Brain microvascular endothelial cell (primary cell): ENCODE measurements at regions not wholly inside any gene's neighbourhood (a gene's known extent, or its start where the extent isn't known, plus 50 kb on each side); places are given as distances from the start of the nearest gene placed in this dataset.

Experiments
- DNase-seq: peaks from one replicate; pipeline ENCODE4 v3.0.0-alpha.2; 2020
- H3K27ac ChIP-seq: fragments of 250-450 bp; sonication (Bioruptor Pico); 2 replicates; pipeline ENCODE4 v1.5.1; 2020; ENCODE audit warnings: mild to moderate bottlenecking, moderate library complexity
- H3K27me3 ChIP-seq: fragments of 250-450 bp; sonication (Bioruptor Pico); replicated peaks from 2 replicates; pipeline ENCODE4 v1.5.1; 2020; ENCODE audit warnings: mild to moderate bottlenecking
- H3K36me3 ChIP-seq: fragments of 250-450 bp; sonication (Bioruptor Pico); replicated peaks from 2 replicates; pipeline ENCODE4 v1.5.1; 2020; ENCODE audit warnings: mild to moderate bottlenecking
- H3K4me3 ChIP-seq: 2 replicates; pipeline ENCODE4 v1.5.1; 2011; ENCODE audit warnings: low read depth, mild to moderate bottlenecking, control low read depth, low read length, moderate library complexity
- in situ Hi-C: cut with HindIII; loops from 2 replicates; pipeline ENCODE4 v1.10.0; 2017; ENCODE audit warnings: low sequenced_read_pairs, low pct_ligation_motif_present
- TF ChIP-seq, protein P1 (sequence below): IDR thresholded peaks from 2 replicates; pipeline ENCODE4 v1.5.1; 2011; ENCODE audit warnings: low read depth, mild to moderate bottlenecking, moderate library complexity, low read length, control low read depth, inconsistent platforms; ENCODE audit errors: missing control alignments

DNA sequence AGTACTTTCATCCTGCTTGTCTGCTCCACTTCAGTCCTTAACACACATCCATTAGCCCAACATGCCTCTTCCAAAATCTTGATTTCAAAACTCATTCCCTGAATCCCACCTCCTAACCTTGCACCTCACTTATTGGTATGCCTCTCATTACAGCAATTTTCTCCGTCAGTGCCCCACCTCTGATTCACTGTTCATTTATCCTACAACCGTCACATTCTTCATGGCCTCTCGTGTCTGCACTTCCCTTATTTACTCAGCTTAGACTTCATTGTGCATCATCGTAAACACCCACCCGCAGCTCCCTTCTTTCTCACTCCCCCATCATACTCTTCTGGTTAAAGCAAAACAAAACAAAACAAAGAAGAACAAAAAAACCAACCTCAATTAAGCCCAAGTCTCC, 160.6 kb upstream of the HMGA2 start:
- Histone ChIP-seq H3K27ac (peak overlapping the region; percentile 30), H3K36me3 (no peaks in the 10 kb centered on the region), H3K27me3 (no peaks in the 10 kb centered on the region), H3K4me3 (no peak overlapping the region)
- TF ChIP-seq, protein P1, sequence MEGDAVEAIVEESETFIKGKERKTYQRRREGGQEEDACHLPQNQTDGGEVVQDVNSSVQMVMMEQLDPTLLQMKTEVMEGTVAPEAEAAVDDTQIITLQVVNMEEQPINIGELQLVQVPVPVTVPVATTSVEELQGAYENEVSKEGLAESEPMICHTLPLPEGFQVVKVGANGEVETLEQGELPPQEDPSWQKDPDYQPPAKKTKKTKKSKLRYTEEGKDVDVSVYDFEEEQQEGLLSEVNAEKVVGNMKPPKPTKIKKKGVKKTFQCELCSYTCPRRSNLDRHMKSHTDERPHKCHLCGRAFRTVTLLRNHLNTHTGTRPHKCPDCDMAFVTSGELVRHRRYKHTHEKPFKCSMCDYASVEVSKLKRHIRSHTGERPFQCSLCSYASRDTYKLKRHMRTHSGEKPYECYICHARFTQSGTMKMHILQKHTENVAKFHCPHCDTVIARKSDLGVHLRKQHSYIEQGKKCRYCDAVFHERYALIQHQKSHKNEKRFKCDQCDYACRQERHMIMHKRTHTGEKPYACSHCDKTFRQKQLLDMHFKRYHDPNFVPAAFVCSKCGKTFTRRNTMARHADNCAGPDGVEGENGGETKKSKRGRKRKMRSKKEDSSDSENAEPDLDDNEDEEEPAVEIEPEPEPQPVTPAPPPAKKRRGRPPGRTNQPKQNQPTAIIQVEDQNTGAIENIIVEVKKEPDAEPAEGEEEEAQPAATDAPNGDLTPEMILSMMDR: no peak
- DNase-seq: no peak
- in situ Hi-C loops: no loop called here

DNA sequence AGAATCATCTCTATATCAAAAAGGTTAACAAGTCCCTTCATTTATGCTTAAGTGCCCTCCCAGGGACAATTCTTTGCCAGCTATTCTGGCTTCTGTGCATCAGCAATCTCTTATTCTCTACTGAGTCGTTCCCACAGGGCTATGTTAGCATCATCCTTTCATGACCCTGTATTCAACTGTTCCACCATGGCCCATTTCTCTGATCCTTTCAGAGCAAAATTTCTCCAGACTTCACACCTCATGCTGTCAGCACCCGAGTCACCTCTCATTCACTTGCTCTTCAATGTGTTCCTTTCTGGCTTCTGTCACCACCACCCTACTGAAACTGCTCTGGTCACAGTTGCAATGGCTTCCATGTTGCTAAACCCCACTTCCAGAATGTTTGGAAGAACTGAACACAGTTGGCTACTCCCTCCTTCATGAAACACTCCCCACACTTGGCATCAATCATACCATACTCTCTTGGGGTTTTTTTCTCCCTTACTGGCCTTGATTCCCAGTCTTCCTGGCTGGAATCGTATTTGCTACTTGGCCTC, 159.5 kb upstream of the HMGA2 start:
- Histone ChIP-seq H3K36me3 (no peaks in the 10 kb centered on the region), H3K27me3 (no peaks in the 10 kb centered on the region), H3K27ac (no peak overlapping the region), H3K4me3 (no peak overlapping the region)
- in situ Hi-C loops: no loop called here
- DNase-seq: no peak
- TF ChIP-seq, protein P1: no peak

GRCh38 chr12:65665817-65666216, 158.5 kb upstream of the HMGA2 start:
- no peaks in the 10 kb centered on the region for H3K27me3 ChIP-seq
- no peak for DNase-seq
- H3K27ac ChIP-seq: no peak overlapping the region
- no peak overlapping the region for H3K4me3 ChIP-seq
- no peaks in the 10 kb centered on the region for H3K36me3 ChIP-seq
- TF ChIP-seq, protein P1: no peak
- in situ Hi-C loops: no loop called here

DNA sequence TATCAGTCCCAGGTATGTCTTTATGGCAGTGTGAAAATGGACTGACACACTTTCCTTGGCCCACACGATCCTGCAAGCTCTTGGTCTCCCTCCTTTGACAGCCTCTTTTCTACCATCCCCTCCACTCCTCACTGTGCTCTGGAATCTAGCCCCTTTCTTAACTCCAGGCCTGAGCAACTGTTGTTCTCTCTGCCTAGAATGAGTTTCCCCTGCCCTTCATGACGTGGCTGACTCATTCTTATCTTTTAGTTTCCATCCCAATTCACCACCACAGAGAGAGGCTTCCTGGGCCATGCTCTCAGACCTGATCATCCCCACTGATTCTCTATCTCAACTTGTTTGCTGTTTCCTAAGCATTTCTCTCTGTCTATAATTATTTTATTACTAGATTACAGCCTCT, 157.4 kb upstream of the HMGA2 start:
- peak overlapping the region; percentile 76 for H3K27ac ChIP-seq
- no peak overlapping the region for H3K4me3 ChIP-seq
- in situ Hi-C loops: no loop called here
- no peaks in the 10 kb centered on the region for H3K27me3 ChIP-seq
- TF ChIP-seq, protein P1: no peak
- H3K36me3 ChIP-seq: no peaks in the 10 kb centered on the region
- DNase-seq: peak; percentile 79

- DNase-seq: peak; percentile 57
- H3K27me3 ChIP-seq: no peaks in the 10 kb centered on the region
- TF ChIP-seq, protein P1: no peak
- H3K27ac ChIP-seq: peak overlapping the region; percentile 76
- in situ Hi-C loops: no loop called here
- no peaks in the 10 kb centered on the region for H3K36me3 ChIP-seq
- no peak overlapping the region for H3K4me3 ChIP-seq
Measured at GRCh38 chr12:65667932-65668331, 156.4 kb upstream of the HMGA2 start.
